ENCODE measurements at regions not wholly inside any gene's neighbourhood (a gene's known extent, or its start where the extent isn't known, plus 50 kb on each side); places are given as distances from the start of the nearest gene placed in this dataset.

DNA sequence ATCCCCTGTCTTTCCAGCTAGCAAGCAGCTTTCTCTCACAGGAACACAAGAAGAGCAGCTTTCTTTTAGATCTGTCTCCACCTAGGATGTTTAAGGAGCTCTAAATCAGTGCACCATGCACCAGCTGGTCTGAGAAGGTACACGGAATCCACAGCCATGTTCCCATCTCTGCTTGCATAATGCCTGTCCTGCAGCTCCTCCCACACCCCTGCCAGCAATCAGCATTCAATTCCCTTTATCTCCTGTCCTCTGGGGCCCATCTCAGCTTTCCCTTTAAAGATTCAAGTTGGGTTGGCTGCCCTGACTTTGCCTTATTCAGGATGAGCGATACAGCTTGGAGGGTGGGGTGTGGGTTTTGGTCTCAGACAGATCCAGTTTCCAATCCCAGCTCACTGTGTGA is 826.3 kb downstream of the BCL11B start:
- Histone ChIP-seq H3K4me3 (ENCODE audit: low read length) (peak overlapping the region; percentile 11), H3K36me3 (ENCODE audit: control insufficient read depth, insufficient read depth, low read length) (no peaks in the 10 kb centered on the region), H3K9me3 (ENCODE audit: control insufficient read depth, low read length) (peaks cover 11% of the 10 kb centered on the region), H3K27me3 (ENCODE audit: control insufficient read depth, insufficient read depth, low read length, poor library complexity, severe bottlenecking) (no peaks in the 10 kb centered on the region), H3K27ac (ENCODE audit: low read depth, low read length) (no peak overlapping the region), H3K9ac (ENCODE audit: extremely low read depth, low read length, poor library complexity, severe bottlenecking) (no peak overlapping the region), H3K4me1 (ENCODE audit: control insufficient read depth, insufficient read depth, low read length) (peaks cover 14% of the 10 kb centered on the region)
- Mint-ChIP-seq H3K36me3 (ENCODE audit: low read depth) (no peaks in the 10 kb centered on the region), H3K4me3 (peak overlapping the region; percentile 1), H3K4me1 (peaks cover 18% of the 10 kb centered on the region), H3K9me3 (peaks cover under 1% of the 10 kb centered on the region), H3K27ac (peak overlapping the region; percentile 31), H3K27me3 (ENCODE audit: insufficient read depth) (peaks cover 8% of the 10 kb centered on the region)
- peak; percentile 73 for DNase-seq
- TF ChIP-seq, protein P1, sequence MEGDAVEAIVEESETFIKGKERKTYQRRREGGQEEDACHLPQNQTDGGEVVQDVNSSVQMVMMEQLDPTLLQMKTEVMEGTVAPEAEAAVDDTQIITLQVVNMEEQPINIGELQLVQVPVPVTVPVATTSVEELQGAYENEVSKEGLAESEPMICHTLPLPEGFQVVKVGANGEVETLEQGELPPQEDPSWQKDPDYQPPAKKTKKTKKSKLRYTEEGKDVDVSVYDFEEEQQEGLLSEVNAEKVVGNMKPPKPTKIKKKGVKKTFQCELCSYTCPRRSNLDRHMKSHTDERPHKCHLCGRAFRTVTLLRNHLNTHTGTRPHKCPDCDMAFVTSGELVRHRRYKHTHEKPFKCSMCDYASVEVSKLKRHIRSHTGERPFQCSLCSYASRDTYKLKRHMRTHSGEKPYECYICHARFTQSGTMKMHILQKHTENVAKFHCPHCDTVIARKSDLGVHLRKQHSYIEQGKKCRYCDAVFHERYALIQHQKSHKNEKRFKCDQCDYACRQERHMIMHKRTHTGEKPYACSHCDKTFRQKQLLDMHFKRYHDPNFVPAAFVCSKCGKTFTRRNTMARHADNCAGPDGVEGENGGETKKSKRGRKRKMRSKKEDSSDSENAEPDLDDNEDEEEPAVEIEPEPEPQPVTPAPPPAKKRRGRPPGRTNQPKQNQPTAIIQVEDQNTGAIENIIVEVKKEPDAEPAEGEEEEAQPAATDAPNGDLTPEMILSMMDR (conservative IDR thresholded peaks at IDR 0.05): no peak
- WGBS, 2 experiments (ENCODE audit: insufficient coverage in 1 of 2, insufficient read length in 1 of 2): 60 to 86% methylated on average over 1 to 2 of the region's 2 CpGs

DNA sequence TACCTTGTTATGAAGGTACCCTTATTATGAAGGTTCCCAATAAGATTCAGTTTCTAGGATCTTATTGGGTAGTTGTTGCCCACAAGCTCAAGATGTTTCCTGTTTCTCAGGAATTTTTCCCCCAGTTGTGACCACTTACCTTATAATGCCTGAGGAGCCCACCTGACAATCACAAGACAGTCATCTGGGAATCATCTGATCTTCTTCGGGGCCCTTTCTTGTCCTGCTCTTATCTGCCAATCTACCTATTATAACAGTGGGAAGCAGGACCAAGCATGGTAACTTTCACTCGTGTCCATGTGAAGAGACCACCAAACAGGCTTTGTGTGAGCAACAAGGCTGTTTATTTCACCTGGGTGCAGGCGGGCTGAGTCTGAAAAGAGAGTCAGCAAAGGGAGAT is 825.5 kb downstream of the BCL11B start:
- Mint-ChIP-seq H3K27me3 (ENCODE audit: insufficient read depth) (peaks cover 8% of the 10 kb centered on the region), H3K9me3 (no peaks in the 10 kb centered on the region), H3K4me3 (no peak overlapping the region), H3K4me1 (peaks cover 18% of the 10 kb centered on the region), H3K36me3 (ENCODE audit: low read depth) (no peaks in the 10 kb centered on the region), H3K27ac (peak overlapping the region; percentile 66)
- no peaks in the 10 kb centered on the region for H3K27me3 ChIP-seq (ENCODE audit: control insufficient read depth, insufficient read depth, low read length, poor library complexity, severe bottlenecking)
- H3K9ac ChIP-seq (ENCODE audit: extremely low read depth, low read length, poor library complexity, severe bottlenecking): no peak overlapping the region
- peaks cover 14% of the 10 kb centered on the region for H3K4me1 ChIP-seq (ENCODE audit: control insufficient read depth, insufficient read depth, low read length)
- no peak overlapping the region for H3K27ac ChIP-seq (ENCODE audit: low read depth, low read length)
- peak overlapping the region; percentile 11 for H3K4me3 ChIP-seq (ENCODE audit: low read length)
- peaks cover 16% of the 10 kb centered on the region for H3K9me3 ChIP-seq (ENCODE audit: control insufficient read depth, low read length)
- TF ChIP-seq, protein P1 (conservative IDR thresholded peaks at IDR 0.05): no peak
- no peaks in the 10 kb centered on the region for H3K36me3 ChIP-seq (ENCODE audit: control insufficient read depth, insufficient read depth, low read length)
- peak; percentile 60 for DNase-seq
- 72% methylated on average over 3 of the region's 3 CpGs; no CpG with 5 or more reads in 1 of the 2 experiments for WGBS, 2 experiments (ENCODE audit: insufficient coverage in 1 of 2, insufficient read length in 1 of 2)

DNA sequence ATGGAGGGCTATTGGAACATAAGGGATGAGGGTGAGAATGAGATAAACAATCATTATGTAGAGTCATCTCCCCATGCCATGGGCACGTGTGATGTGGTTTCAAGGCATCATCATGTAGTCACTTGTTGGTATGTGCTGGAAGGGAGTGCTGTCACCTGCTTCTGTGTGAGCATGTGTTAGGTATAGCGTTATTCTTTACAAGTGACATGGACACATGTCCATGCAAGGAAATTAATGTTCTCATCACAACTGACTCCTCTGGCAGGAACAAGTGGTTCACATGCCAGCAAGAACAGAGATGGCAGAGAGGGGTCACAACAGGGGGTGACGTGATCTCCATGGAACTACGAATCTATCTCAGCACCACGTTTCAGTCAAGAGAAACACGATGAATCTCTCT is 815.8 kb downstream of the BCL11B start:
- H3K27ac Mint-ChIP-seq: no peak overlapping the region
- peaks cover 17% of the 10 kb centered on the region for H3K9me3 ChIP-seq (ENCODE audit: control insufficient read depth, low read length)
- H3K36me3 Mint-ChIP-seq (ENCODE audit: low read depth): no peaks in the 10 kb centered on the region
- H3K4me1 ChIP-seq (ENCODE audit: control insufficient read depth, insufficient read depth, low read length): no peaks in the 10 kb centered on the region
- no peak overlapping the region for H3K4me3 ChIP-seq (ENCODE audit: low read length)
- H3K27me3 Mint-ChIP-seq (ENCODE audit: insufficient read depth): no peaks in the 10 kb centered on the region
- no peaks in the 10 kb centered on the region for H3K9me3 Mint-ChIP-seq
- TF ChIP-seq, protein P1 (conservative IDR thresholded peaks at IDR 0.05): no peak
- H3K4me3 Mint-ChIP-seq: no peak overlapping the region
- no peak overlapping the region for H3K9ac ChIP-seq (ENCODE audit: extremely low read depth, low read length, poor library complexity, severe bottlenecking)
- no peak overlapping the region for H3K27ac ChIP-seq (ENCODE audit: low read depth, low read length)
- H3K4me1 Mint-ChIP-seq: peaks cover 11% of the 10 kb centered on the region
- no peaks in the 10 kb centered on the region for H3K36me3 ChIP-seq (ENCODE audit: control insufficient read depth, insufficient read depth, low read length)
- H3K27me3 ChIP-seq (ENCODE audit: control insufficient read depth, insufficient read depth, low read length, poor library complexity, severe bottlenecking): no peaks in the 10 kb centered on the region
- WGBS, 2 experiments (ENCODE audit: insufficient coverage in 1 of 2, insufficient read length in 1 of 2): 92 to 95% methylated on average over 6 of the region's 6 CpGs
- DNase-seq: no peak

Data from endodermal cell (in vitro differentiated cells).